GF-D8 (cell line): ENCODE measurements at regions not wholly inside any gene's neighbourhood (a gene's known extent, or its start where the extent isn't known, plus 50 kb on each side); places are given as distances from the start of the nearest gene placed in this dataset.
"Not testable (repeated sequence)": the region's sequence is repeated elsewhere in the genome, so short reads cannot be mapped to it uniquely, and the experiment has no call there.

Experiments
- DNase-seq: peaks from one replicate; lab custom pipeline; 2025; lab: John Stamatoyannopoulos, UW

- DNase-seq = no peak
Observed at GRCh38 chr17:70936724-70937123, 767.4 kb downstream of the KCNJ2 start.

GRCh38 chr17:70938336-70938735 lies 769.0 kb downstream of the KCNJ2 start:
- DNase-seq = no peak

GRCh38 chr17:70945386-70945785 lies 776.1 kb downstream of the KCNJ2 start:
- DNase-seq = no peak

GRCh38 chr17:70947215-70947614 lies 777.9 kb downstream of the KCNJ2 start:
- DNase-seq = no peak

- DNase-seq = no peak
Observed at GRCh38 chr17:70947636-70948565, 778.6 kb downstream of the KCNJ2 start.

- DNase-seq = not testable (repeated sequence)
Observed at GRCh38 chr17:70953140-70953539, 783.8 kb downstream of the KCNJ2 start.

- no peak for DNase-seq
Observed at GRCh38 chr17:70955441-70955840, 786.1 kb downstream of the KCNJ2 start.

- no peak for DNase-seq
Observed at GRCh38 chr17:70956726-70957125, 787.4 kb downstream of the KCNJ2 start.

- no peak for DNase-seq
Observed at GRCh38 chr17:70961341-70961740, 792.0 kb downstream of the KCNJ2 start.

- DNase-seq = no peak
Observed at GRCh38 chr17:70968302-70968701, 799.0 kb downstream of the KCNJ2 start.

GRCh38 chr17:70969521-70970034 lies 800.2 kb downstream of the KCNJ2 start:
- DNase-seq = no peak

GRCh38 chr17:70976447-70976846 lies 807.1 kb downstream of the KCNJ2 start:
- DNase-seq = no peak

- DNase-seq = no peak
Observed at GRCh38 chr17:70984873-70985272, 815.5 kb downstream of the KCNJ2 start.

GRCh38 chr17:70987867-70988340 lies 818.6 kb downstream of the KCNJ2 start:
- DNase-seq = no peak

- DNase-seq = no peak
Observed at GRCh38 chr17:70988622-70989021, 819.3 kb downstream of the KCNJ2 start.

- no peak for DNase-seq
Observed at GRCh38 chr17:70989280-70989679, 819.9 kb downstream of the KCNJ2 start.

GRCh38 chr17:70994194-70994593 lies 824.9 kb downstream of the KCNJ2 start:
- DNase-seq = no peak

- no peak for DNase-seq
Observed at GRCh38 chr17:70995997-70996396, 826.7 kb downstream of the KCNJ2 start.

GRCh38 chr17:71003736-71004135 lies 834.4 kb downstream of the KCNJ2 start:
- DNase-seq = no peak

- no peak for DNase-seq
Observed at GRCh38 chr17:71004413-71004812, 835.1 kb downstream of the KCNJ2 start.

- no peak for DNase-seq
Observed at GRCh38 chr17:71011391-71011790, 842.1 kb downstream of the KCNJ2 start.

- no peak for DNase-seq
Observed at GRCh38 chr17:71019699-71020098, 850.4 kb downstream of the KCNJ2 start.

- no peak for DNase-seq
Observed at GRCh38 chr17:71022758-71023157, 853.4 kb downstream of the KCNJ2 start.
